Sciatic nerve (tissue), 2 donors: ENCODE measurements at regions not wholly inside any gene's neighbourhood (a gene's known extent, or its start where the extent isn't known, plus 50 kb on each side); places are given as distances from the start of the nearest gene placed in this dataset.

ENCODE experiments used
- ATAC-seq: fragments of 200-7000 bp; cut with Tn5 transposase; one replicate; pipeline ENCODE4 v1.9.1; 2020; ENCODE audit warnings: mild to moderate bottlenecking, moderate library complexity
- DNase-seq: peaks from one replicate; pipeline ENCODE4 v3.0.0-alpha.2; 2020; ENCODE audit warnings: low spot score
- intact Hi-C: fragments of 100-400 bp; cut with DNase I; formaldehyde crosslinking; loops from one replicate; pipeline ENCODE4 v1.14.2; 2022
- donor health status: DM: no; HTN: no; CAD: no.
- donor health status: DM: no; HTN: no; CAD: no.

DNA sequence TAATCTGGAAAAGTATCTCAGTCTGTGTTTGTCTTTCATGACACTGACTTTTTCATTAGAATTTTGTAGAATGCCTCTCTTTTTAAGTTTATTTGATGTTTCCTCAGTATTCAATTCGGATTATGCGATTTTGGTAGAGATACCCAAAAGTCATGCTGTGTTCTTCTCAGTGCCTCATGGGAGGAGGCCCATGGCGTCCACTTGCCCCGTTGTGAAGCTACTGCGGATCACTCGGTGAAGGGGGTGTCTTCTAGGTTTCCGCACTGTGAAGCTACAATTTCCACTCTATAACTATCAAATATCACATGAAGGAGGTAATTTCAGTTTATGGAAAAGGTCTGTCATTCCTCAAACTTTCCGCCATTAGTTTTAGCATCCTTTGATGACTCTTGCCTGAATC lies 794.0 kb downstream of the TBC1D22A start:
- intact Hi-C loops = no loop called here
- ATAC-seq = no peak
- DNase-seq = no peak

DNA sequence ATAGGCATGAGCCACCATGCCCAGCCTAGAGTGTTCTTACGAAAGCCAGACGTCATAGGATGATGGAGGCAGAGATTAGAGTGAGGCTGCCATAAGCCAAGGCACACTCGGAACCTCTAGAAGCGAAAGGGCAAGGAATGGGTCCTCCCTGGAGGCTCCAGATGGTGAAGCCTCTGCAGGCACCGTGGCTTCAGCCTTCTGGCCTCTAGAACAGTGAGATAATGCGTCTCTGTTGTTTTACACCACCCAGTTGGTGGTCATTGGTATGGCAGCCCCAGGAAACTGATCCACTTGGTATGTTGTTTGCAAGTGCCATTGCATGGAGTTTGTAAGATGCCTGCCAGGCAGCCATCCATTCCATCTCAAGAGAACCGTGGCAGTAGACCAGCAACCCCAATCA lies 791.0 kb downstream of the TBC1D22A start:
- DNase-seq (no peak), ATAC-seq (no peak)
- intact Hi-C loops = no loop called here

DNA sequence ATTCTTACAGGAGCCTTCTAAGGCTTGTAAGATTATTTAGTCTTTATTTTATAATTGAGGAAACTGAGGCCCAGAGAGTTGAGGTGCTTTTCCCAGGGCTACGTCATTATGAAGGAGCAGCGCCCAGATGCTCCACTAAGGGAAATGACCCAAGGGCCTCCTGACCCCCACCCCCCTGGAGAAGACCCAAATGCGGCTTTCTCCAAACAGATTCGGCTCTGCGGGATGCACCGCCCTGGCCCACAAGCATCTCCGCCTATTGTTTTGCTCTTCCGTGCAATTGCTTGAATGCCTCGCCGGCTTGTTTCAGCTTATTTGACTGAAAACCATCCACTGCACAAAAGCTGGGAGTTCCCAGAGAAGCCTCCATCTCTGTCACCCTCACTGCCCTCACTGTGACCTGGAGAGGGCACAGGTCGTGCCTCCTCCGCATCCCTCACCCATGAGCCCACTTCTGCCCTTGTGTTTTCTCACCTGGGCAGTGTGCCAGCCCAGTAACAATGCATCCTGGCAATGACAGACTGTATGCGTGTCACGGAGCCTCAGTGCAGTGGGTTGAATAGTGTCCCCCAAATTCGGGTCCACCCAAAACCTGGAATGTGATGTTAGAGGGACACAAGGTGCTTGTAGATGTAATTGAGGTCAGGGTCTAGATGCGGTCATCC lies 790.2 kb downstream of the TBC1D22A start:
- intact Hi-C loops = no loop called here
- no peak for ATAC-seq

DNA sequence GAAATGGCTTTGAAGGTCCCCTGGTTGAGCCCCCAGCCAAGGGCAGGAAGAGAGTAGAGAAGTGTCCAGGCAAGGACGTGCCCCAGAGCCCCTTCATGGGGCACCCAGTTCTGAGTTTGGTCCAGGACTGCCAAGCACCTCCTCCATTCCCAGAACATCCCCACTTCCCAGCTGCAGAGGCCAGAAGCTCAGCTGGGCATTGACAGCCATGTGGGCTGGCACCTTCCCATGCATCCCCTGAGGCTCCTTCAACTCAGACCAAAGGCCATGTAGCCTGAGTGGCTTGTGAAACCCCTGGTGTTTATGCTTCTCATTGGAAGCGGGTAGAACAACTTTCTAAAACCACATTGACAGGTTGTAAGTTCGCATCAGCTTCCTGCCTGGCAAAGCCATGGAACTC lies 789.6 kb downstream of the TBC1D22A start:
- ATAC-seq (no peak), DNase-seq (no peak)
- intact Hi-C loops = no loop called here

More for the DNA sequence above, 790.2 kb downstream of the TBC1D22A start:
- DNase-seq = no peak

DNA sequence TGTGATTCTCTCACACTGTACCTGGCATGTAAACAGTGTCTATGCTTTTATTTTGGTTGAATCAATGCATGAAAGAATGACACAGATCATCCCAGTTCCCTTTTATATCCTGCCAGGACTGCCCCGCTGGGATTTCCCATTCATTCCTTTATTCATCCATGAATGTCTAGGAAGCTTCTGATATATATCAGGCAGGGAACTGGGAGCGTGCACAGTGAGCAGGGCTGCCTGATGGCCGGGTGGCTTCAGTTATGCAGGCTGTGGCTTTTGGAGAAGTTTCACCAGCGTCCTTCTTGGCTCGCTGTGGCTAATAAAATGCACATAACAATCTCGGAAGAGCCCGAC lies 789.0 kb downstream of the TBC1D22A start:
- DNase-seq (no peak), ATAC-seq (no peak)
- intact Hi-C loops = no loop called here

DNA sequence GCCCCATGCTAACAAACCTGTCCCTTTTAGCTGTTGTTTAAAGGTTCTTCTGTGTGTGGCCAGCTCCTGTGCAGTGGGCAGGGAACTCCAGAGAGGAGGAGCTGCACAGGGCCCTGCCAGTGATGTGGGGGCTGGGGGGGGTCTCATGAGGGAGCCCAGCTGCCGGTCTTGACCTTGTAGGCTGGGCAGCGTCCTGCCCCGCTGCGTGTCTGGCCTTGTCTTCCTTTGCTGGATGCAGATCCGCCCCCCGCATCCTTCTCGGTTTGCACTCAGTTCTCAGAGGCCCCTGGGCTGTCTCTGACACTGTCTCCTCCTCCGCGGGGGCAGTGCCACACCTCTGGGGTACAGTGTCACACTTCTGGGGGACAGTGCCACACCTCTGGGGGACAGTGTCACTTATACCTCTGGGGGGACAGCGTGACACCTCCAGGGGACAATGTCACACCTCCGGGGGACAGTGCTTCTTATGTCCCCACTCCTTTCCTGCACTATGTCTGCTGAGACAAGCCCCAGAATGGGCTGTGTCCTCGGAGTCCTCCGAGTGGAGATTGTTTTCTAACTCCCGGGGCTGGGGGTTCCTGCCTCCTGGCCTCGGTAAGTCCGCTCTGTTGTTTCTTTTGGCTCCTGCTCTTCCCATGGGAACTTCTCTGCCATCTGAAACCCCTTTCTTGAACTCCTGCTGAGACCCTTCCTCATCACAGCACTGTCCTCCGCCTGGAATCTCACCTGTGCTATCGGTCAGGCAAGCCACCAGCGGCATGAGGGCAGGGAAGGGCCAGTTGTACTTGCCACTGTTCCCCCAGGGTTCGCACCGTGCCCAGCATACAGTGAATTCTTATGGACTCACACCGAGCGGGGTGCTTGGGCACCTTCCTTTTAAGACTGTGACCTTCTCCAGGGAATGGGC lies 788.3 kb downstream of the TBC1D22A start:
- intact Hi-C loops = no loop called here
- no peak for ATAC-seq
- no peak for DNase-seq

DNA sequence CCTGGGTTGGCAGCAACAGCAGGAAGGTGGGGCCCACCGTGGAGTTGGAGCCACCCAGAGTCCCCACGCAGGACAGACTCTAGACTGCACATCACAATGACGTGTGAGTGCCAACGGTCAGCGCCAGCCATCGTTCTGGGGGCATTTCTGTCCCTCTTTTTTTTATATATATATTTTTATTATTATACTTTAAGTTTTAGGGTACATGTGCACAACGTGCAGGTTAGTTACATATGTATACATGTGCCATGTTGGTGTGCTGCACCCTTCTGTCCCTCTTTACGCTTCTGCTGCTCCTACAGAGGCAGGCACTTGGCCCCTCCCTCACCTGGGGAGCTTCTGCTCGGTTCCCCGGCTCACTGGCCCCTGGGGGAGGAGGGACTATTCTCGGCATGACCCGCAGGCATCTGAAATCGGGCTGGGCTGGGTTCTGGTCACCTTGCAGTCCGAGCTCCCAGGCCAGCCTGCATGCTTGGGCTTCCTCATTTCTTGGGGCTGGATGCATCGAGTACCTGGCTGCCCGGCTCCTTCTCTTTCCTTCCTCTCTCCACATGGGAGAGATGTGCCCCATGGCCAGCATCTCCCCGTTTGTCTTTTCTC lies 787.4 kb downstream of the TBC1D22A start:
- no peak for DNase-seq
- intact Hi-C loops = no loop called here
- ATAC-seq = no peak

DNA sequence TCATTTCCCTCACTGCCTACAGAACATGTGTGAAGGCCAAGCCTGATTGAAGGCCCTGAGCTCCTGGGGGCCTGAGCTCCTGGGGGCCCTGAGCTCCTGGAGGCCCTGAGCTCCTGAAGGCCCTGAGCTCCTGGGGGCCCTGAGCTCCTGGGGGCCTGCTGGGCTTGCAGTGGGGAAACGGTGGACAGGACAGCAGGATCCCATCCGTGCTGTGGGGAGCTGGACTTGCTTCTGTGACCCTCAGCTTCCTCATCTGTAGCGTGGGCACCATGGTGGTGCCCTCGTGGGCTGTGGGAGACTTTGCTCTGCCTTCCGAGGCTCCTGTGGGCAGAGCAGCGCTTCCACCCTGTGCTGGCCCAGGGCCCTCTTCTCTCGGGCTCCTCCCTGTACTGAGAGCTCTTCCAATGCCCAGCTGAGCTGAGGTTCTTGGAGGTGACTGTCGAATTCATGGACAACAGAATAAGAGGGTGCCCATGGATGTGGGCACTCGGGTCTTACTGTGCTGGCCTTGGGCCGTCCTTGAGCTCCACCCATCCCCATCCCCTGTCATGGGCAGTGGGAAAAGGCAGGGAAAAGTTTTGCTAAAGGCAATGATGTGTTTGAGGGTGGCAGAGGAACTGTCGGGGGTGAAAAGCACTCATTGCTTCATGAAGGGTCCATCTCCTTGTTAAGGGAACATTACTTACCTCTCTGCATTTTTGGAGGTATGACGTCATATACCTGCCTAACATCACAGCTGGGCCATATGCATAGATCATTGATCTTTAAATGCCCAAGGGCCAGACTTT lies 786.7 kb downstream of the TBC1D22A start:
- no peak for ATAC-seq
- no peak for DNase-seq
- intact Hi-C loops = no loop called here

DNA sequence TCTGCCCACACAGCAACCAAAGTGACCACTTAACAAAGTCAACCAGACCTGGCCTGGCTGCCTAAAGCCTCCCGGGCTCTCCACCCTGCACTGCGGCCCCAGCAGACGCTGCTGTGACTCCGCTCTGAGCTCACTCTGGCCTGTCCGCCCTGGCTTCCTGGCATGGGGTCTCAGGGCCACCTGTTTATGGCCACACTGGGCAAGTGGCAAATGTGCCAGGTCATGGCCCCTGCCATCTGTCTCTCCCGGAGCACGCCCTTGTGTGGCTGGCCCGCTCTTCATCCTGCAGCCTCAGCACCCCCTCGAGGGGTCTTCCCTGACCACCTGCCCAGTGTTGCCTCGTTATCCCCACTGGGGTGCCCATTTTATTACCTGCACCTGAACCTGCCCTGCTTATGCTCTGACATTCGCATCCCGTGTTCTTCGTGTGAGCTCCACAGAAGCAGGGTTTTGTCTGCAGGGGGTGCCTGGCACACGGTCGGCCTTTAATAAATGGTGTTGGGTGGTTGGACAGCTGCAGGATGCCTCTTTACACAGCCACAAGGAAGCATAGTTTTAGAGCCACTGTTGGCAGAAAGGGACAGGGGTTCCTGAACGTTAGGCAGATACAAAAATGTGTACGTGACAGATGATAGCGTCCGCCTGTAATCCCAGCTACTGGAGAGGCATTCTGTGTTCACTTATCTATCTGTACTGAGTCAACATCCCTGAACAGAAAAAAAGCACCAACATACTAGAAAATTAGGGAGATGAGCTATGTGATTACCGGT lies 785.6 kb downstream of the TBC1D22A start:
- DNase-seq = no peak
- ATAC-seq = no peak
- intact Hi-C loops = no loop called here

DNA sequence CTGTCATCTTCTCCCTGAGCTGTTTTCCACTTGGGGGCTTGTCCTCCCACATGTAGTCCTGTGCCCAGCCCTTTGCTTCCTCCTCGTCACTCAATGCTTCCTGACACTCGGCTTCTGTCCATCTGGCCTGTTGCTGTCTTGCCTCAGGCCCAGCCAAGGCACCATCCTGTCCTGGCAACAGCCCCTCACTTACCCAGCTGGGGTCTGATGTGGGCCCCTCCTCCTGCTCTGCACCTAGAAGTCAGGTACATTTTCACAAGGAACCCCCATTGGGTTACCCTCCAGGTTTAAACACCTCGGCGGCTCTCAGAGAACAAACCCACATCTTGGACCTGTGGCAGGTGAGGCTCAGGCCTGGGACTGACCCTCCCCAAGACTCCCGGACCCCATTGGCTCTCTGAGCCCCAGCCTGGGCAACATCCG lies 784.8 kb downstream of the TBC1D22A start:
- DNase-seq = no peak
- ATAC-seq = no peak
- intact Hi-C loops = no loop called here

DNA sequence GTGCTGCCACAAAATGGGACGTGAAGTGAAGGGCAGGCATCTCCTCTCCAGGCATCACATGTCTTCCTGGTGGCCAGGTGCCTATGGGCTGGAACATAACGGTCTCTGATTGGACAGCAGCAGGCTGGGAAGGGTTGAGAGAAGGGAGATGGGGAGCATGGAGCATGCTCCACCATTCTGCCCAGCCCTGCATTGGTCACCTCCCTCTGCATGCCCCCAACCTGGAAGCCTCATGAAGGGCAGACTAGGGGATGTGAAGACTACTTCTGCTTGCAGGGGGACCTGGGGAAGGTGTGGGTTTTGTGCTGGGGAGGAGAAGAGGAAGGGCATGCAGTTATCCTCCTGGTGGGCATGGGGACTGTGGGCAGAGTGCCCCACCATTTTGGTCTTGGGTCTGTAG lies 782.2 kb downstream of the TBC1D22A start:
- intact Hi-C loops = no loop called here
- DNase-seq = no peak
- no peak for ATAC-seq

DNA sequence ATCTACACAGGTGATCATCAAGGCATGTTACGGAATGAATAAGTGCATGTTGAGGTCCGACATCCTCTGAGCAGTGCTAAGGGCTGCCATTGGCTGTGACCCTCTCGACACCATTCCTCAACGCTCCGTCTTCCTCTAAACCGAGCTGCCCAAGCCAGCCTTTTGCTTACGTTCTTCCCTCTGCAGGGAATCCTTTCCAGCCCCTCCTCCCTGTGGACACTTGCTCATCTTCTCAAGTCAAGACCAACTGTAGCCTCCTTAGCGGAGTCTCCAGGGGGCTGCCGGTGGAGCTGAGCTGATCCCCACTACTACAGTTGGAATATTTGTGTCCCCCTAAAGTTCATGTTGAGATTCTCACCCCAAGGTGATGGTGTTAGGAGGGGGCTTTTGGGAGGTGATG lies 781.0 kb downstream of the TBC1D22A start:
- intact Hi-C loops = no loop called here
- DNase-seq (no peak), ATAC-seq (no peak)

DNA sequence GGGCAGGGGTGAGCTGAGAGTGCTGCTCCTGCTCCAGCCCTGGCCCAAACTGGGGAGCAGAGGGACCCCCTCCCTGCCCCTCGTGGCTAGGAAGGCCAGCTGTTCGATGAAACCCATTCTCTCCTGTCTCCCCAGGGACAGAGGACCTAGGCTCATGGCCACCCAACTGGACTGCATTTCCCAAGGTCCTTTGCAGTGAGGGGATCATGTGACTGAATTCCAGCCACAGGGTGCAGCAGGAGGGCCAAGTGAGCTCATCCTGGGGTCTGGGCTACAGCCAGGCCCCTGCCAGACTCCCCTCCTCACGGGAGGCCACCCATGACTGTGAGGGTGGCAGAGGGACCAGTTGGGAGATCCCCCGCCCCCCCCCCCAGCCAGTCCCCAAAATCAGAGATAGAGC lies 777.6 kb downstream of the TBC1D22A start:
- intact Hi-C loops = no loop called here
- no peak for ATAC-seq
- no peak for DNase-seq

DNA sequence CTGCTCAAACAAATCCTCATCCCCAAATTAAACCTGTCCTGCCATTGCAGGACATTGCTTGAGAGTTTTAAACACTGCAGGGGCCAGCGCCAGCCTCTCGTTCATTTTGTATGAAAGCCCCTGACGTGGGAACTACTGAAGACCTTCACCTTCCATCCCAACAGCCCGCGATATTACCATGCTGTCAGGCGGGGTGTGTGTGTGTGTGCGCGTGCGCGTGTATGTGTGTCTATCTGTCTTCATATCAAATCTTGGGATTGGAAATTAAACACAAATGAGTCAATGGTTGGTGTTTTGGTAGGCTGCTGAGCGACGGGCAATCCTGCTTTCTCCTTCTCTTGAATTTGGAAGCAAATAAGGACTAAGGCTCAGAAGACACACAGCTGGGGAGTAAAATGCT lies 776.9 kb downstream of the TBC1D22A start:
- intact Hi-C loops = no loop called here
- no peak for DNase-seq
- ATAC-seq = no peak

DNA sequence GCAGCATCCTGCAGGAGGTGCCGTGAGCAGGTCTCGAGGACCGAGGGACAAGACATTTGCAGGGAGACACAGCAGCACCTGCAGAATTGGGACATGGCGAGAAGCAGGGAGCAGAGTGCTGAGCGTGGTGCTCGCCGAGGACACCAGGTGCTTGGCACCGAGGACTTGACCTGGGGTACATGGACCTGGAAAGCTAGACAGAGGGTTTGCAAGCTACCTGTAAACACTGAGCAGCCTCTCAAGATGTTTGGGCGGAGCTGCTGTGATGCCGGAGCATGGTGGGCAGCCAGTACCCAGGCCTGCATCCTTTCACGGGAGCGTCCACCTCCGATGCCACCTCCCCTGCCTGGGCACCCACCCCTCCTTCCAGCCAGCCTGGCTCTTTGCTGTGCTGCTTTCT lies 773.2 kb downstream of the TBC1D22A start:
- ATAC-seq (no peak), DNase-seq (no peak)
- intact Hi-C loops = no loop called here

DNA sequence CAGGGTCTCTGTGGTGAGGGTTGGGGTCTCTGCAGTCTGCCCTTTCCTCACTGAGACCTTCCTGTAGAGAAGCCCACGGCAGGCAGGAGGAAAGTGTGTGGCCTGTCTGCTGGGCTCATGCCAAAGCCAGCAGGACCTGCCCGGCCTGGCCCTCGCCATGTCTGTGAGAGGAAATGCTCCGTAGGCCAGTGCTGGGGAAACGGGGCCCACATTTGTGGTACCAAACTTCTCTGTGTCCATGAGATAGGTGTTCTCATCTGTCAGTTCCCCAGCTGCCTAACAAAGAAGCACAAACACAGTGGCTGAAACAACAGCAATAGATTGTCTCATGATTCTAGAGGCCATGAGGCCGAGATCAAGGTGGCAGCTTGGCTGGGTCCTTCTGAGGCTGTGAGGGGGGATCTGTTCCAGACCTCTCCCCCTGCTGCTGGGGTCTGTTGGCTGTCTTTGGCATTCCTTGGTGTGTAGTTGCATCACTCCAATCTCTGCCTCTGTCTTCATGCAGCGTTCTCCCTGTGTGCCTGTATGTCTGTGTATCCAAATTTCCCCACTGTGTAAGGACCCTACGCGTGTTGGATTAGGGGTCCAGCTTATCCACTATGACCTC lies 772.5 kb downstream of the TBC1D22A start:
- ATAC-seq = peak; percentile 50
- no peak for DNase-seq
- intact Hi-C loops = no loop called here

DNA sequence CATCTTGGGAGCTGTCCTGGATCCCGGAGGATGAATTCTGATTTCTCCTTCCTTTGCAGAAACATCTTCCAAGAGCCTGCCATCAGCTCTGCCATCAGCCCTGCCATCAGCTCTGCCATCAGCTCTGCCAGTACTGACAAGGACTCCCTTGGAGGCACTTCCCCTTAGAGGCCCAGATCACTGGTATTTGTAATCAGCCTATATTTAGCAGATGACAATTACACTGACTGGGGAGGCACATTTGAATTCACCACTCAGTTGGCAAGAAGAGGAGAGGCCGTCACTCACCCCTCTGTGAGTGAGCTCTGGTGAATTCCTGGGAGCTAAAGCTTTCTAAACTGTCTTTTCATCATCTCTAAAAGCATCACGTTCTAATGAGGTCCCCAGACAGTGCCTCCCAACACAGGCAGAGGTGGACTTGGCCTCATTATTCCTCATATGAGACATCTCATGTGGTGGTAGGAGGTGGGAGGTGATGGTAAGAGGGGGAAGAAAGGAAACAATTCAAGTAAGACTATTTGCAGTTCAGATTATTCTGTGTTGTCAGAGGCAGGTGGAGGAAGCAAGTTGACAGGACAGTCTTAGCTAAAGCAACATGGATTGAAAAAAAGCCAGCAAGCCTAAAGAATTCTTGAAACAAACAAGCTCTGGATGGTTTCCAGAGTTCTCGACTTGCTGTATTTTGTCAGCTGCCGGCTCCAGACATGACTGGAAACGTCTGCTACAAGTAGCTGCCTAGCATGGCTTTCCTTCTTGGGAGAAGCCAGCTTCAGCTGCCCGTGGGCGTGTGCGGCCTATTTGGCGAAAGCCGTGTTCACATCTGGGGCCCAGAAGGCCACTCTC lies 771.7 kb downstream of the TBC1D22A start:
- ATAC-seq (peak; percentile 77), DNase-seq (no peak)
- intact Hi-C loops = no loop called here

DNA sequence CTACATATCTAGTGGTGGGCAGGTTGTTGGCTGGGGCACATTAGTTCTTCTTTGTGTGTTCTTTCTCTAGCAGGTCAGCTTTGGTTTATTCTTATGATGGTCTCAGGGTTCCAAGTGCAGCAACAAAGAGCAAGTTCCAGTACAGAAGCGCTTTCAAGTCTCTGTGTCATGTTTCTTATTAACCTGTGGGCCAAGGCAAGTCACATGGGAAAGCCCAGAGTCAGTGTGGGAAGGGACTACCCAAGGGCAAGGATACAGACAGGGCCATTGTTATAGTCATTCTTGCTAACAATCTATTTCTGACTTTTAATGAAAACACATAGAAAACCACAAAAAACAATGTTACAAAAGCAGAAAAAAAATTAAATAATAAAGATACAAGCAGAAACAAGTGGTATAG lies 754.6 kb downstream of the TBC1D22A start:
- ATAC-seq = peak; percentile 52
- intact Hi-C loops = no loop called here
- DNase-seq = no peak
